ENCODE measurements at regions not wholly inside any gene's neighbourhood (a gene's known extent, or its start where the extent isn't known, plus 50 kb on each side); places are given as distances from the start of the nearest gene placed in this dataset.
"Not testable (repeated sequence)": the region's sequence is repeated elsewhere in the genome, so short reads cannot be mapped to it uniquely, and the experiment has no call there.

GRCh38 chr3:162541923-162542322, 1045.3 kb downstream of the OTOL1 start:
- Histone ChIP-seq H3K27ac (no peak overlapping the region), H3K4me3 (no peak overlapping the region)

- Histone ChIP-seq H3K27ac (no peak overlapping the region), H3K4me3 (no peak overlapping the region)
These were observed 1047.6 kb downstream of the OTOL1 start for GRCh38 chr3:162544246-162544645.

- no peak overlapping the region for H3K27ac ChIP-seq
- no peak overlapping the region for H3K4me3 ChIP-seq
These were observed 1050.3 kb downstream of the OTOL1 start for GRCh38 chr3:162546910-162547309.

DNA sequence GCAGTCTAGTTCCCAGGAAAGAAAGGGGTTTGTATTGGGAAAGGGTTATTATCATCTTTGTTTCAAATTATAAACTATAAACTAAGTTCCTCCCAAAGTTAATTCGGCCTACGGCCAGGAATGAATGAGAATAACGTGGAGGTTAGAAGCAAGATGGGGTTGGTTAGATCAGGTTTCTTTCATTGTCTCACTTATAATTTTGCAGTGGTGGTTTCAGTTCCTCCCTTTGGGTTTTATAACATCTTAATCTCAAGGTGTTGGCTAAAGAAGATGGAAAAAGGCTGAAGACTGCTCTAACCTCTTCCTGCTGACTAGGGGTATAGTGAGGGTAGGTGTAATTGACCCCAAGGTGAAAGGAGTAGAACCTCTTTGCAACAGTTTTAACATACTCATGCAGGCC, 1050.7 kb downstream of the OTOL1 start:
- H3K27ac ChIP-seq: no peak overlapping the region
- no peak overlapping the region for H3K4me3 ChIP-seq

GRCh38 chr3:162555761-162556160, 1059.2 kb downstream of the OTOL1 start:
- H3K27ac ChIP-seq: no peak overlapping the region
- no peak overlapping the region for H3K4me3 ChIP-seq

DNA sequence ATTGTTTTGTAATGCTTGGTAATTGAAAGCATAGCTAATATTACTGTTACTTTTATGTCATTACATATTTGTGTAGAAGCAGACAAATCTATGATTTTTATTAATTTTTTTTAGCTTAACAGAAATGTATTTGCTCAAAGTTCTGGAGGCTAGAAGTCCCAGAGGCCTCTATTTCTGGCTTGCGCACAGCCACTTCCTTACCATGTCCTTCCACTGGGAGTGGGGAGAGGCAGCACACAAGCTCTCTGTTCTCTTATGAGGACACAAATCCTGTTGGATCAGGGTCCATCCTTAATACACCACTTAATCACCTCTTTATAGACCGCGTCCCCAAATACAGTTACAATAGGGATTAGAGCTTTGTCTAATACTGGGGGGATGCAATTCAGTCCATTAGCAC, 1061.4 kb downstream of the OTOL1 start:
- H3K4me3 ChIP-seq: no peak overlapping the region

DNA sequence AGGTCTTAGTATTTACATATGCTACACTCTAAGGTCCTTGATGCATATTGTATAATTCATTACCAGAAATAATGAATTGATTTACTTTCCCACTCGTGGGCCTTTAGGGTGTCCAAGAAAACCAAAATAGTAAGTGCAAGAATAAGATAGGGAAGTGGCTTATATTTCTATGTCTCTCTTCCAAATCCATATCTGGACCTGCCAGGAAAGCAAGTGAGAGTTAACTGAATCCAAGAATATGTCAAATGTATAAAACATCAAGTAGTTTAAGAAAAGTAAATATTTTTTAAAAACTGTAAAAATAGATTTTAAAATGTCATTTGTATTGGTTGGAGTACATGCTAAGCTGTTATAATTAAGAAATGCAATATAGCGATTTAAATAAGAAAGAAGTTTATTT, 1072.1 kb downstream of the OTOL1 start:
- no peak overlapping the region for H3K4me3 ChIP-seq
- H3K27ac ChIP-seq: no peak overlapping the region

More for the DNA sequence above, 1061.4 kb downstream of the OTOL1 start:
- H3K27ac ChIP-seq: no peak overlapping the region

DNA sequence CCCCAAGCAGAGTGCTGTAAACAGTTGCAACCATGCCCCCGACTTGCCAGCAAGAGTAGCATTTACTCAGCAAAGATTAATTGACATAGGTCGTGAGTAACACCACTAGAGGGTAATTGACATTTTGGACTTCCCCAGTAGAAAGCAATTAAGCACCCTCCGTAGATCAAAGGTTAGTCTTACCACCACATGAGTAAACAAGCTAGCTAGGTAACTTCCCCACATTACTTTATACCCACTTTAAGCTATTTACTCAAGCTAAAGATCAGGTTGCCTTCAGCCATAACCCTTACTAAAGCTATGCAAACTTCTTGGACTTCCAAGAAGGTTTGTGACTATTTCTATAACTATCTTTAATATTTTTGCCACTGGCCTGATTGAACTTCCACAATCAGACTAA, 1072.7 kb downstream of the OTOL1 start:
- H3K27ac ChIP-seq: no peak overlapping the region
- H3K4me3 ChIP-seq: no peak overlapping the region

DNA sequence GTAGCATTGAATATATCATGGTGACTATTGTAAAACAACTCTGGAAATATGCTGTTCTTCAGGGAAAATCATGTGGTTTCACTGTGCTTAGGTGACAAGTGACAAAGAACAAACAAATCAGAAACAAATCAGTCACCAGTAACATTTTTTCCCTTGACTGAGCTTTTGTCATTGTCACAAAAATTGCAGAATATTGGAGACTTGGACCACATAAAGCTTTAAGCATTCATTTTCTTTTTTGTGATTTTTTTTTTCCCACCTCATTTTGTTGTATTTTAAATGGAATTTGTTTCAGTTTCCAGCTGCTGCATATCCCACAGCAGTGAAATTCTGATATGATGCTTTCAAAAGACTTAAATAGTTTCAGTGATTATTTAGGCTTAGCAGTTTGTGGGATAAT, 1088.4 kb downstream of the OTOL1 start:
- H3K4me3 ChIP-seq: no peak overlapping the region
- no peak overlapping the region for H3K27ac ChIP-seq

GRCh38 chr3:162586591-162586990, 1090.0 kb downstream of the OTOL1 start:
- Histone ChIP-seq H3K4me3 (no peak overlapping the region), H3K27ac (no peak overlapping the region)

DNA sequence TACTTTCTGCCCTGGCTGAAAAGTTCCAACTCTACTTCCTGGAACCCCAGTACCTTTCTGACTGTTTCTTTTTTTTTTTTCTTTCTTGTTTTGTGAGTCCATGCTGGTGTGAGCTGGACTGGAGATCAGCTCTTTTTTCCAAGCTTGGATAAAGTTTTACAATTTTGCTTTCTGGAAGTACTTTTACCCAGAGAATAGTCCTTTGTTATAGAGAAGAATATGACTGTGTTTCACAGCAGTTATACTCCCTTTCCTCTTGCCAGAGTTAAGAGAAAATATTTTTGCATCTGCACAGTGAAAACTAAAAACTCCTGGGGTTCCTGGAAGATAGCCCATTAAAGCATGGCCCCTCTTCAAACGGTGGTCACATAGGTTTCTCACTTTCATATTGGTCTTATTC, 1100.6 kb downstream of the OTOL1 start:
- Histone ChIP-seq H3K4me3 (no peak overlapping the region), H3K27ac (no peak overlapping the region)

- not testable (repeated sequence) for H3K27ac ChIP-seq, H3K4me3 ChIP-seq
These were observed 1101.9 kb downstream of the OTOL1 start for GRCh38 chr3:162598500-162598899.

- H3K27ac ChIP-seq, H3K4me3 ChIP-seq: not testable (repeated sequence)
These were observed 1103.1 kb downstream of the OTOL1 start for GRCh38 chr3:162599742-162600141.

DNA sequence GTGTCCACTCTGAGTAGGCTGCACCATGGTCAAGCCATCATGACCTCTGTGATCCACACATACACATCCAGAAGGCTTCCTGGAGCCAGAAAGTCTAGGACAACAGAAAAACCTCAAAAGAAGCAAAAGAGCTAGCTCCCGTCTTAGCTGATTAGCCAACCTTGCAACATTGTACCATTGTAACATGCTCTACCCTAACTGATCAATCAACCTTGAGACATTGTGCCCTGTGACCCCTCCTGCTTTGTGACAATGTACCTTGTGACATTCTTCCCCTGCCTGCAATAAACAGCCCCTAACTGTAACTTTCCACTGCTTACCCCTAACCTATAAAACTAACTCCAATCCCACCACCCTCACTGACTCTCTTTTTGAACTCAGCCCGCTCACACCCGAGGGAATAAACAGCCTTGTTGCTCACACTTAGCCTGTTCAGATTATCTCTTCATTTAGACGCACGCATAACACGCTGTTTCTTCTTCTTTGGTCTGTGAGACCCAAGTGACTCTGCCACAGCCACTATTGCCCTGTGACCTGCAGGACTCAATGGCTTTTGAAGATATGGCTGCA, 1104.6 kb downstream of the OTOL1 start:
- Histone ChIP-seq H3K27ac (no peak overlapping the region), H3K4me3 (no peak overlapping the region)

DNA sequence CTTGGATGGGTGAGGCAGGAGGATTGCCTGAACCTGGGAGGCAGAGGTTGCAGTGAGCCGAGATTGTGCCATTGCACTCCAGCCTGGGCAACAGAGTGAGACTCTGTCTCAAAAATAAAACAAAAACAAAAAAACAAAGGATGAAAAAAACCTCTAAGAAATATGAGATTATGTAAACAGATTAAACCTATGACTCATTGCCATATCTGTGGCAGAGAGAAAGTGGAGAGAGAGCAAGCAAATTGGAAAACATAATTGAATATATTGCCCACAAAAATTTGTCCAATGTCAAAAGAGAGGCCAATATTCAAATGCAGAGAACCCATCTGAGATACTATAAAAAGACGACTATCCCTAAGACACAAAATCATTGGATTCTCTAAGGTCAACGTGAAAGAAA, 1106.0 kb downstream of the OTOL1 start:
- no peak overlapping the region for H3K27ac ChIP-seq
- no peak overlapping the region for H3K4me3 ChIP-seq

GRCh38 chr3:162605651-162606204, 1109.1 kb downstream of the OTOL1 start:
- H3K4me3 ChIP-seq: no peak overlapping the region
- H3K27ac ChIP-seq: no peak overlapping the region

- no peak overlapping the region for H3K27ac ChIP-seq
- H3K4me3 ChIP-seq: no peak overlapping the region
These were observed 1113.7 kb downstream of the OTOL1 start for GRCh38 chr3:162610261-162610660.

GRCh38 chr3:162612991-162613390, 1116.4 kb downstream of the OTOL1 start:
- H3K4me3 ChIP-seq: no peak overlapping the region

GRCh38 chr3:162626172-162626571, 1129.6 kb downstream of the OTOL1 start:
- Histone ChIP-seq H3K27ac (no peak overlapping the region), H3K4me3 (no peak overlapping the region)

More at GRCh38 chr3:162612991-162613390, 1116.4 kb downstream of the OTOL1 start:
- H3K27ac ChIP-seq: no peak overlapping the region

GRCh38 chr3:162628531-162628930, 1131.9 kb downstream of the OTOL1 start:
- no peak overlapping the region for H3K27ac ChIP-seq
- H3K4me3 ChIP-seq: no peak overlapping the region

DNA sequence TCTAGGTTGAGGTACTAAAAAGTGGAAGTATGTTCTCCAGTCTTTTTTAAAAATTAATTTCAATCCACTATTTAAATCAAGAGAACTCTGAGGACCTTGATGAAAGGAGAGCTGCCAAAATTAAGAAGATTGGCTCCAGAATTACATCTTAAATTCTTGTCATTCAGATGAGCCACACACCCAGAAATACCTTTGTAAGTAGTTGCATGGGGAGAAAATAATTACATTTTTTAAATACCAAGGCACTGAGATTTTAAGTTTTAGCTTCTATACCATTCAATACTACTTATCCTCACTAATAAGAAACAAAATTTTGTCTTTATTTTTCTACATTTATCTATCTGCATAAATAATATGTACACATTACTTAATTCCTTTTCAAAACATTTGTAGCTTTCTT, 1132.8 kb downstream of the OTOL1 start:
- Histone ChIP-seq H3K27ac (no peak overlapping the region), H3K4me3 (no peak overlapping the region)

- H3K4me3 ChIP-seq: no peak overlapping the region
- no peak overlapping the region for H3K27ac ChIP-seq
These were observed 1136.1 kb downstream of the OTOL1 start for GRCh38 chr3:162632672-162633071.

Data from skin epidermis (tissue), 12 donors.